HG02943 (cell line): ENCODE measurements at regions not wholly inside any gene's neighbourhood (a gene's known extent, or its start where the extent isn't known, plus 50 kb on each side); places are given as distances from the start of the nearest gene placed in this dataset.
"Not testable (repeated sequence)": the region's sequence is repeated elsewhere in the genome, so short reads cannot be mapped to it uniquely, and the experiment has no call there.

Experiments
- ATAC-seq: cut with Tn5 transposase; IDR thresholded peaks from one replicate; pipeline ENCODE4 v1.9.1; 2021; ENCODE audit warnings: mild to moderate bottlenecking, low read depth, moderate library complexity; ENCODE audit not compliant: unreplicated experiment

DNA sequence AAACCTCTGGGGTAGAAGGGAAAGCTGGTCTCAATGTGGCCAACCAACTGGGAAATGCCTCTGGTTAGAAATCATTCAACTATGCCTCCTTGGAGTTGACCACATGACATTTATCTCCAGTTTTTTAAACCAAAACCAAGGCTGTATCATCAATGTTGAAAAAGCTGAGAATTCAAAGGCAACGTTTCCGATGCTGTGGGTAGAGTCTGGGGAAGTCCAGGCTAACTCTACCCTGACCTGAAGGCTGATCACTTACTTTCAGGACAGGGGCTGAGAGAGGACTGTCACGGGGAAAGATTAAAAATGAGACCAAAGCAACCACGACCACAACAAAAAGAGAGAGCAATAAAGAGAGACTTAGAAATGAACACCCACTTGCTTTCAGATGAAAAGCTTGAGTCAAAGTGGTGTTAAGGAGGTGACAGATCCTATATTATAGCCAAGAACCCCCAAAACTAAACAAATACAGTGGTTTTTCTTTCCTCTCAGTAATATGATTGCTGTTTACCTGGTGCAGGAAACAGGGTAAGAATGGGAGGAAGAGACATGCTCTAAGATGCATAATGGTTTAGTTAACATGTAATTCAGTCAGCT lies 90.8 kb upstream of the TNFSF4 start:
- ATAC-seq, result peak; percentile 79

GRCh38 chr1:173300061-173301044 lies 93.2 kb upstream of the TNFSF4 start:
- no peak for ATAC-seq

- no peak for ATAC-seq
Measured at GRCh38 chr1:173301507-173301906, 94.4 kb upstream of the TNFSF4 start.

- no peak for ATAC-seq
Measured at GRCh38 chr1:173302366-173302765, 95.2 kb upstream of the TNFSF4 start.

GRCh38 chr1:173302890-173303829 lies 96.0 kb upstream of the TNFSF4 start:
- ATAC-seq, result no peak

GRCh38 chr1:173303984-173304383 lies 96.9 kb upstream of the TNFSF4 start:
- ATAC-seq, result no peak

DNA sequence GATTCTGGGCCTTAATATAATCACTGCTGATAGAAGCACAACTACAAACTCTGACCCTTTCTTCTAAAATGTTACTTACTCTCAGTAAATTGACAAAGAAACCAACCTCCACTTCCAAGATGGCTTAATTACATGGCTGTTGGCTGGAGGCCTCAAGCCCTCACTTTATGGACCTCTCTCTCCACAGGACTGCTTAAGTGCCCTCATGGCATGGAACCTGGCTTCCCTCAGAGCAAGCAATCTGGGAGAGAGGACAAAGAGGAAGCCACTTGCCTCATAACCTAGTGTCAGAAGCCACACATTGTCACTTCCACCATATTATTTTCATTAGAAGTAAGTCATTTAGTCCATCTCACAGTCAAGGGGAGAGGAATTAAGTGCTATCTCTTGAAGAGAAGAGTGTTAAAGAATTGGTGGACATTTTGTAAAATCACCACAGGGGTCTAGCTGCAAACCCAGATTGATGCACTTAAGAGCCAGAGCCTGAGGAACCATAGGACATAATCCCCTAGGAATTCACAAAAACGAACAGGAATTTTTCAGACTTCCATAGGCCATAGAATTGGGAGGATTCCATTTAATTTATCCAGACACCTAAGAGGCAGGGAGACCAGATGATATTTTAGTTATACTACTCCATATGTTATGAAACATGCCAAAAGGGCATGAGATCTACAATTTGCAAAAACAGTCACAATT lies 97.5 kb upstream of the TNFSF4 start:
- ATAC-seq, result no peak

DNA sequence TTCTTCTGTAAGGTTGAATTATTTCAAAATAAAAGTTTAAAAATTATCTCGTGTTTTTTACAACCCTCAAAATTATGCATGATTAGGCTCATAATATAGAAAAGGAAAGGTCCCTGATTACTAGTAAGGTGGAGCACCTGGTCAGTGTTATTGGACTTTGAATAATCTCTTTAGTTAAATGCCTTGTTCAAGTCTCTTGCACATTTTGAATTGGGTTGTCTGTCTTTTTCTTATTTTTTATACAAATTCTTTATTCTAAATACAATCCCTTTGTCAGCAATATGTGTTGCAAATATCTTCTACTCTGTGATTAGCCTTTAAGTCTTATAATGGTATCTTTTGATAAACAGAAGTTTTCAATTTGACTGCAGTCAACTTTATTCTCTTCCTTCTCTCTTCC lies 100.7 kb upstream of the TNFSF4 start:
- no peak for ATAC-seq

- no peak for ATAC-seq
Measured at GRCh38 chr1:173314656-173315055, 107.5 kb upstream of the TNFSF4 start.

DNA sequence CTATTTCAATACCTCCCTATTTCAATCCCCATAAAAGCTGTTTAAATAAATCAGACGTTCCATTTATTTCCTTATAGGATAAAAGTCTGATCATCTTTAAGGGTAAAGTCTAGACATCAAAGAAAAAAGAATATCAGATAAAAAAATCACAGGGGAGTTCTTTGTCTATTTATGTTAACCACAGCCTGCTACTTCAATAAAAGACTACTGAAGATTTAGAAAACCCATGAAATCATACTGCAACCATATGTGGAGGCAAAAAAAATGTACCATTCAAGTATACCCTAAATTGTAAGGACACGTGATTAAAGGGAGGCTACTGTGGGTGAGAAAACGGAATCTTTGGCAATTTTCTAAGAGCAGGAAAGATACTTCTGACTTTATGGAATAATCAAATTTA lies 108.2 kb upstream of the TNFSF4 start:
- ATAC-seq, result no peak

DNA sequence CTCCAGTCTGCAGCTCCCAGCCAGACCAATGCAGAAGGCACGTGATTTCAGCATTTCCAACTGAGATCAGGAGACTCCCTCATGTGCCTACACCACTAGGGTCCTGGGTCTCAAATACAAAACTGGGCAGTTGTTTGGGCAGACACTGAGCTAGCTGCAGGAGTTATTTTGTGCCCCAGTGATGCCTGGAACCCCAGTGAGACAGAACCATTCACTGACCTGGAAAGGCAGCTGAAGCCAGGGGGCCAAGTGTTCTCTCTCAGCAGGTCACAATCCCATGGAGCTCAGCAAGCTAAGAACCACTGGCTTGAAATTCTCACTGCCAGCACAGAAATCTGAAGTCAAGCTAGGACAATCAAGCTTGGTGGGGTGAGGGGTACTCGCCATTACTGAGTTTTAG lies 111.7 kb upstream of the TNFSF4 start:
- no peak for ATAC-seq

DNA sequence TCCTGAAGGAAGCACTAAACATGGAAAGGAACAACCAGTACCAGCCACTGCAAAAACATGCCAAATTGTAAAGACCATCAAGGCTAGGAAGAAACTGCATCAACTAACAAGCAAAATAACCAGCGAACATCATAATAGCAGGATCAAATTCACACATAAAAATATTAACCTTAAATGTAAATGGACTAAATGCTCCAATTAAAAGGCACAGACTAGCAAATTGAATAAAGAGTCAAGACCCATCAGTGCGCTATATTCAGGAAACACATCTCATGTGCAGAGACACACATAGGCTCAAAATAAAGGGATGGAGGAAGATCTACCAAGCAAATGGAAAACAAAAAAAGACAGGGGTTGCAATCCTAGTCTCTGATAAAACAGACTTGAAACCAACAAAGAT lies 117.2 kb upstream of the TNFSF4 start:
- not testable (repeated sequence) for ATAC-seq

GRCh38 chr1:173327987-173328386 lies 120.9 kb upstream of the TNFSF4 start:
- ATAC-seq, result not testable (repeated sequence)

GRCh38 chr1:173328961-173329360 lies 121.8 kb upstream of the TNFSF4 start:
- ATAC-seq, result no peak

- ATAC-seq, result no peak
Measured at GRCh38 chr1:173329726-173330125, 122.6 kb upstream of the TNFSF4 start.

DNA sequence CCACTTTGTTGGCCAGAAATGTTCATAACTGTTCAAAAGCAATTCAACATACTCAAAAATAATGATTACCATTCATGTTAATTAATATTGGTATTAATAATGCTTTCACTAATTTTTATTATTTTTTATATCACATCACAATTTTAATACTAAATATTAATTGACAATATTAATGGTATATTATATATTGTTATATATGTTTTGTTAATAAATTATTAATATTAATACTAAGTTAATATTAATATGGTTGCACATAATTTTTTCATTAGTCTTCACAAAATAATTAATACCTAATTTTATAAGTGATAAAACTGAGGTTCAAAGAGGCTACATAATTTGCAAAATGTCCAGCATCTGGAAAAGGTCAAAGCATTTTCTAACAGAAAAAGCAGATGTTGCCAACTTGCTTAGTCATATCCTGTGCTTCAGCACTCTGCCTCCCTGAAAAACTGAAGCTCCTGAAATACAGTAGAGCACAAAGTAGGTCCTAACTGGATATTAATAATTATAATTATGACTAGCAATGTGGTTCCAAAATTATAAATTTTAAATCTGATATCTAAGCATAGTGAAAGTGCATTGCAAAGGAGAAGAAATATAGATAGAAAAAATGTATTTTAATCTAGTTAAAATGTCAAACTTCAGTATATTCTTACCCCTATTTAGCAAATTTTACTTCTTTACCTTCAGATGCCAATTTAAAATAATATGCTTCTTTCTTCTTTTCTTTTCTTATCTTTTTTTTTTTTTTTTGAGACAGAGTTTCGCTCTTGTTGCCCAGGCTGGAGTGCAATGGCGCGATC lies 123.2 kb upstream of the TNFSF4 start:
- no peak for ATAC-seq

DNA sequence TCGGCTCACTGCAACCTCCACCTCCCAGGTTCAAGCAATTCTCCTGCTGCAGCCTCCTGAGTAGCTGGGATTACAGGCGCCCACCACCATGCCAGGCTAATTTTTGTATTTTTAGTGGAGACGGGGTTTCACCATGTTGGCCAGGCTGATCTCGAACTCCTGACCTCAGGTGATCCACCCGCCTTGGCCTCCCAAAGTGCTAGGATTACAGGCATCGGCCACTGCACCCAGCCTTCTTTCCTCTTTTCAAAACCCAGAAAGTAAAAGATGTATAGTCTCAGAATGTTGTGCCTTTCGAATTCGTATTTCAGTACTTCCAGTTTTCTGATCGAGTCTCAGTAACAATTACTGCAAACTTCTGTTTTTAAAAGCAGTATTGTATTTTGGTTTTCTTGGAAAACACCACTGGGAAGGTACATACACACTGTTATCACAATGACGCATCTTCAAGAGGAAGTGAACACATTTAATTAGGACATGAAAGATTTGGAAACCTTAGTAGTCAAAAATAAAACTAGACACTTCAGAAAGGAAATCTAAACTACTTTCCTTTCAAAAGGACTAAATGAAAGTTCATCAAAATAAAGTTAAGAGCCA lies 123.9 kb upstream of the TNFSF4 start:
- ATAC-seq, result not testable (repeated sequence)

DNA sequence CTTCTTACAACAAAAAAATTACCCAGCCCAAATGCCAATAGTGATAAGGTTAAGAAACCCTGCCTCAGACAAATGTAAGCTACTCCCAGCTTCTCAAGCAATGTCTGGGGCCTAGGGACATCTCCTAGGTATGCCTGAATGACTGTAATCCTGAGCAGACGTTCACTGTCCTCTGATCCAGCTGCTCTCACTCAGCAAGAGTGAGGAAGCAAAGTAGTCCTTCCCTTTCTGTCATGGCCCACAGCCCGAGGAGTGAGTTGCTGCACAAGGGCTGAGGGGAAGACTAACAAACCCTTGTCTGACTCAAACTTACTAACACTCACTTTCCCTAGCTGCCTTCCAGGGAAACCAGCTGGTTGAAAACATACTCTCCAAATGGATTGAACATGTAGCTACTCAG lies 124.9 kb upstream of the TNFSF4 start:
- ATAC-seq, result no peak

DNA sequence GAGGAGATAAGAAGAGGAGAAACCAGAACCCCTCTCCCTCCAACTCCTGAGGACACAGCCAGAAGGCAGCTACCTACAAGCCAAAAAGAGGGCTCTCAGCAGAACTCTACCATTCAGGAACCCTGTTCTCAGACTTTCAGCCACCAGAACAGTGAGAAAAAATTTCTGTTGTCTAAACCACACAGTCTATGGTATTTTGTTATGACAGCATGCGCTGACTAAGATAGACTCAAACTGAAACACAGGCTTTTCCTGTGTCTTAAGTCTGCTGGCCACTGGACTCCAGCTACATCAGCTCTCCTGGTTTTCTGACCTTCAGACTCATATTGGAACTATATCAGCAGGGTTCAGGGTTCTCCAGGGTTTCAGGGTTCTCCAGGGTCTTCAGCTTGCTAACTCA lies 126.5 kb upstream of the TNFSF4 start:
- ATAC-seq, result no peak
